Ramos (cell line): ENCODE measurements at regions not wholly inside any gene's neighbourhood (a gene's known extent, or its start where the extent isn't known, plus 50 kb on each side); places are given as distances from the start of the nearest gene placed in this dataset.

Experiments
- in situ Hi-C: fragments of 300-500 bp; cut with MboI; formaldehyde crosslinking; loops from one replicate; pipeline ENCODE4 v1.14.3; 2022; ENCODE audit warnings: low sequenced_read_pairs; ENCODE audit not compliant: unreplicated experiment

- in situ Hi-C loops: no loop called here
Observed at GRCh38 chr3:177744873-177745606, 547.8 kb upstream of the TBL1XR1 start.

GRCh38 chr3:177745607-177746005 lies 548.3 kb upstream of the TBL1XR1 start:
- in situ Hi-C loops: no loop called here

GRCh38 chr3:177746337-177746933 lies 549.2 kb upstream of the TBL1XR1 start:
- in situ Hi-C loops: no loop called here

- in situ Hi-C loops: no loop called here
Observed at GRCh38 chr3:177749836-177750235, 552.6 kb upstream of the TBL1XR1 start.

GRCh38 chr3:177750436-177750835 lies 553.2 kb upstream of the TBL1XR1 start:
- in situ Hi-C loops: no loop called here

GRCh38 chr3:177751770-177752169 lies 554.5 kb upstream of the TBL1XR1 start:
- in situ Hi-C loops: no loop called here

- in situ Hi-C loops: no loop called here
Observed at GRCh38 chr3:177752831-177753230, 555.5 kb upstream of the TBL1XR1 start.

- in situ Hi-C loops: no loop called here
Observed at GRCh38 chr3:177753451-177754155, 556.3 kb upstream of the TBL1XR1 start.

- in situ Hi-C loops: no loop called here
Observed at GRCh38 chr3:177754508-177754921, 557.2 kb upstream of the TBL1XR1 start.

GRCh38 chr3:177758126-177758525 lies 560.8 kb upstream of the TBL1XR1 start:
- in situ Hi-C loops: no loop called here

- in situ Hi-C loops: no loop called here
Observed at GRCh38 chr3:177760803-177761202, 563.5 kb upstream of the TBL1XR1 start.

- in situ Hi-C loops: no loop called here
Observed at GRCh38 chr3:177764377-177764912, 567.2 kb upstream of the TBL1XR1 start.

- in situ Hi-C loops: no loop called here
Observed at GRCh38 chr3:177764933-177765332, 567.7 kb upstream of the TBL1XR1 start.

GRCh38 chr3:177770383-177771230 lies 573.3 kb upstream of the TBL1XR1 start:
- in situ Hi-C loops: no loop called here

GRCh38 chr3:177771780-177772179 lies 574.5 kb upstream of the TBL1XR1 start:
- in situ Hi-C loops: no loop called here

- in situ Hi-C loops: no loop called here
Observed at GRCh38 chr3:177772908-177773557, 575.8 kb upstream of the TBL1XR1 start.

GRCh38 chr3:177773717-177774116 lies 576.4 kb upstream of the TBL1XR1 start:
- in situ Hi-C loops: no loop called here

- in situ Hi-C loops: no loop called here
Observed at GRCh38 chr3:177776661-177777101, 579.4 kb upstream of the TBL1XR1 start.

GRCh38 chr3:177777699-177778098 lies 580.4 kb upstream of the TBL1XR1 start:
- in situ Hi-C loops: no loop called here

- in situ Hi-C loops: no loop called here
Observed at GRCh38 chr3:177778633-177779032, 581.4 kb upstream of the TBL1XR1 start.
